Colonic mucosa (tissue), 4 donors: ENCODE measurements at regions not wholly inside any gene's neighbourhood (a gene's known extent, or its start where the extent isn't known, plus 50 kb on each side); places are given as distances from the start of the nearest gene placed in this dataset.

ENCODE experiments used
- DNase-seq: peaks from one replicate; pipeline ENCODE4 v3.0.0-alpha.2; 2020
- H3K27ac ChIP-seq: fragments of 200-600 bp; one replicate; pipeline ENCODE4 v1.8.0; 2021
- H3K27me3 ChIP-seq: fragments of 200-600 bp; one replicate; pipeline ENCODE4 v1.8.0; 2021
- H3K36me3 ChIP-seq: fragments of 200-600 bp; one replicate; pipeline ENCODE4 v1.8.0; 2021
- H3K4me1 ChIP-seq: fragments of 200-600 bp; one replicate; pipeline ENCODE4 v1.8.0; 2021; ENCODE audit warnings: mild to moderate bottlenecking
- H3K4me3 ChIP-seq: fragments of 200-600 bp; one replicate; pipeline ENCODE4 v1.8.0; 2021
- H3K9ac ChIP-seq, 2 donors: one replicate each; pipeline ENCODE4 v1.7.0; 2013; ENCODE audit warnings: control low read depth in 2 of 2, low read depth in 2 of 2, low read length in 2 of 2
- H3K9me3 ChIP-seq: fragments of 200-600 bp; one replicate; pipeline ENCODE4 v1.8.0; 2021
- intact Hi-C: fragments of 100-400 bp; cut with DNase I; formaldehyde crosslinking; loops from one replicate; pipeline ENCODE4 v1.14.1; 2022
- TF ChIP-seq, protein P1 (sequence below): fragments of 200-600 bp; IDR thresholded peaks from one replicate; pipeline ENCODE4 v1.8.0; 2022; ENCODE audit warnings: antibody characterized with exemption, mild to moderate bottlenecking
- donor health status: healthy.
- donor health status: DM: no; HTN: no; CAD: no.
- donor health status: DM: no; HTN: no; CAD: no.

DNA sequence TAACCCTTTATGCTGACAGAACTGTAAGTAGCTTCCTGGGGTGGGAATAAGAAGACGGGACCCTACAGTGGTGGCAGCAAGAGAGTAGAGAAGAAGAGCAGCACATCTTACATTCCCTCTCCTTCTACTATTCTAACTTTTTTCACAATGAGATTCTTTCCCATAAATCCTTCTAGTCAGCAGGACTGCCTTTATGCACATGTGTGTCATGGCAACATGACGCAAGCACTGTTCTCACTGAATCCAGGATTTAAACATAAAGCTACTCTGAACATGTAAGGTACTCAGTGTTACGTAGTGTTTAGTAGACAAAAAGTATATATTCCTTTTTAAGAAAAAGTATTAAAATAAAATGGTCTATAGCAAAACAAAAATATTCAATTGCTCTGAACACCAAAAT is 309.7 kb upstream of the LYPLAL1 start:
- H3K27me3 ChIP-seq = no peaks in the 10 kb centered on the region
- H3K36me3 ChIP-seq = no peaks in the 10 kb centered on the region
- no peaks in the 10 kb centered on the region for H3K4me1 ChIP-seq
- intact Hi-C loops = no loop called here
- DNase-seq = no peak
- H3K27ac ChIP-seq = no peak overlapping the region
- H3K9ac ChIP-seq = no peak overlapping the region
- TF ChIP-seq, protein P1, sequence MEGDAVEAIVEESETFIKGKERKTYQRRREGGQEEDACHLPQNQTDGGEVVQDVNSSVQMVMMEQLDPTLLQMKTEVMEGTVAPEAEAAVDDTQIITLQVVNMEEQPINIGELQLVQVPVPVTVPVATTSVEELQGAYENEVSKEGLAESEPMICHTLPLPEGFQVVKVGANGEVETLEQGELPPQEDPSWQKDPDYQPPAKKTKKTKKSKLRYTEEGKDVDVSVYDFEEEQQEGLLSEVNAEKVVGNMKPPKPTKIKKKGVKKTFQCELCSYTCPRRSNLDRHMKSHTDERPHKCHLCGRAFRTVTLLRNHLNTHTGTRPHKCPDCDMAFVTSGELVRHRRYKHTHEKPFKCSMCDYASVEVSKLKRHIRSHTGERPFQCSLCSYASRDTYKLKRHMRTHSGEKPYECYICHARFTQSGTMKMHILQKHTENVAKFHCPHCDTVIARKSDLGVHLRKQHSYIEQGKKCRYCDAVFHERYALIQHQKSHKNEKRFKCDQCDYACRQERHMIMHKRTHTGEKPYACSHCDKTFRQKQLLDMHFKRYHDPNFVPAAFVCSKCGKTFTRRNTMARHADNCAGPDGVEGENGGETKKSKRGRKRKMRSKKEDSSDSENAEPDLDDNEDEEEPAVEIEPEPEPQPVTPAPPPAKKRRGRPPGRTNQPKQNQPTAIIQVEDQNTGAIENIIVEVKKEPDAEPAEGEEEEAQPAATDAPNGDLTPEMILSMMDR = no peak
- no peak overlapping the region for H3K4me3 ChIP-seq
- no peaks in the 10 kb centered on the region for H3K9me3 ChIP-seq

DNA sequence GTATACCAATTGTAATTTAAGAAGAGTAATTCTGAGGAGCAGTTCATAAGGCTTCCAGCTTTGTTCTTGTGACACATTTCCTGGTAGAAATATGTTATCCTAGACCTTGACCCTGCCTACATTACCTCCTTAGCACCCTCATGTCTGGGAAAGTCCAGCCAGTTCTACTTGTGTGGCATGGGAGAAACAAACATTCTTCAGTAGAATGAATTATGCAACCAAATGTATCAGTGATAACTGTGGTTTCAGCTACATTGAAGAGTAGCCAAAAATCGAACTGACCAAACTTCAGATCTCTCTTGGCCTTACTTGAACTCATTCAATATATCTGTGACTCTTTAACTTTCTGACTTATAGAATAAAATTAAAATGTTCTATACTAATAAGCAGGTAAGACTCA is 308.1 kb upstream of the LYPLAL1 start:
- H3K4me1 ChIP-seq = no peaks in the 10 kb centered on the region
- H3K36me3 ChIP-seq = no peaks in the 10 kb centered on the region
- H3K9me3 ChIP-seq = no peaks in the 10 kb centered on the region
- DNase-seq = no peak
- no peak overlapping the region for H3K27ac ChIP-seq
- intact Hi-C loops = no loop called here
- no peaks in the 10 kb centered on the region for H3K27me3 ChIP-seq
- H3K4me3 ChIP-seq = no peak overlapping the region
- TF ChIP-seq, protein P1 = no peak
- no peak overlapping the region for H3K9ac ChIP-seq

DNA sequence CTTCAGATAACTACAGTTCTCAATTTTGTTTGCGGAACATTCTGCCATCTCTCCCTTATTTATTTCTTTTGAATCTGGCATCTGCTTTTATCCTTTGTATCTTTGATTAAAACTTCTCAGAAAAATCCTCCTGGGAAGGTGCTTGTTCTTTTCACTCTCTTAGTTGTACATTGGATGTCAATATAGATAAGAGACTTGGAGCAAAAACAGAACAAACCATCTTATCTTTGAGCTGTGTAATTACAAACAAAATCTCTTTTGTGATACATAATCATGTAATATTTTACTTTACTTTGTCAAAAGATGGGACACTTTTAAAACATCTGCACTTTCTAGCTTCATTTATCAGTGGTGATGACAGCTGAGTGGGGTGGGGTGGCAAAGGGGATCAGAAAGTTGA is 307.2 kb upstream of the LYPLAL1 start:
- Histone ChIP-seq H3K36me3 (no peaks in the 10 kb centered on the region), H3K4me1 (no peaks in the 10 kb centered on the region), H3K27me3 (no peaks in the 10 kb centered on the region), H3K27ac (no peak overlapping the region), H3K4me3 (no peak overlapping the region), H3K9me3 (no peaks in the 10 kb centered on the region), H3K9ac (no peak overlapping the region)
- no peak for DNase-seq
- intact Hi-C loops = no loop called here
- TF ChIP-seq, protein P1 = no peak

DNA sequence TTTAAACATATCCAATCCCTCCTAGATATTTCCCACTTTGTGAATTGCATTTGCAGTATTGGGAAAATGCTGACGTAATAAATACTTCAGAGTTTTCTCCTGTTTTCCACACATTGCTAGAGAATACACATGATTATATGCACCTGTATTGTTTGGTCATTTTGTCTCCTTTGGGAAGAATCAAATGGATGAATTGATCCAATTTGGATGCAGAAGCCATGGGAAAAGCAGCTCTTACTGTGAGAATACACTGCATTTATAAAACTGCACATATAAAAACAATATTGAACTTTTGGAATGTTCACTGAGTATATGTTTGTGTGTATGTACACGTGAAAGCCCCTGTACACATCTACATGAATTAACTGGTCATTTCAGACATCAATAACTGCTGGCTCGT is 306.6 kb upstream of the LYPLAL1 start:
- TF ChIP-seq, protein P1 = no peak
- Histone ChIP-seq H3K9me3 (no peaks in the 10 kb centered on the region), H3K9ac (no peak overlapping the region), H3K4me3 (no peak overlapping the region), H3K4me1 (no peaks in the 10 kb centered on the region), H3K36me3 (no peaks in the 10 kb centered on the region), H3K27ac (no peak overlapping the region), H3K27me3 (no peaks in the 10 kb centered on the region)
- intact Hi-C loops = no loop called here
- no peak for DNase-seq

DNA sequence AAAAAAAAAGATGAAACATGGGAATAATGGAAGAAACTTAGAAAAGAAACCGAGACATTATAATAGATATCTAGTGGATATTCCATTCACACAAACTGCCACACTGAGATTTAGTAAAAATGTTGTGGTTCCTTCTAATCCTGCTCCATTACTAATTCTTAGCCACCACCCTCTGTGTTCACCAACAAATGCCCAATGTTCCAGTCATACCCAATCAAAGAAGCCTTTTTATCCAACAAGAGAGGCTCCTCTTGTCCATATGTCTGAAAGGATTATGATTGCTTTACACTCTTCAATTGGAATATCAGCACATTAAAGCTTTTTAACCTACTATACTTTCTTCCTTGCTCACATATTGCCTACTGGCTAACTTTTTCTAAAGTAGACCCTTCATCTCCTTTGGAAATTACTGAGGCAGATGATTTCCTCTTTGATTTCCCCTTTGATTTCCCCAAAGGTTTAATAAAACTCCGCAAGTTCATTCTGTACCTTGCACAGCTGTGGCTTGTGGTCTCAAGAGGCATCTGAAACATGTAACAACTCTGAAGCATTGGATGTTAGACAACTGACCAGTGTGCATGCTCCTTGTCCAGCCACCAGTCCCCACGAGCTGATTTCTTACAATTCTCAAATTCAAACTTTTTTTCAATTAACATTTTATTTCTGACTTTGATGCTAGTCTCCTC is 305.6 kb upstream of the LYPLAL1 start:
- H3K9me3 ChIP-seq = no peaks in the 10 kb centered on the region
- H3K9ac ChIP-seq = no peak overlapping the region
- TF ChIP-seq, protein P1 = no peak
- H3K4me3 ChIP-seq = no peak overlapping the region
- H3K4me1 ChIP-seq = no peaks in the 10 kb centered on the region
- H3K27ac ChIP-seq = no peak overlapping the region
- H3K36me3 ChIP-seq = no peaks in the 10 kb centered on the region
- H3K27me3 ChIP-seq = no peaks in the 10 kb centered on the region
- intact Hi-C loops = no loop called here
- no peak for DNase-seq
